Mammary epithelial cell (primary cell): ENCODE measurements at regions not wholly inside any gene's neighbourhood (a gene's known extent, or its start where the extent isn't known, plus 50 kb on each side); places are given as distances from the start of the nearest gene placed in this dataset.

Source experiments
- CTCF ChIP-seq, 2 donors: IDR thresholded peaks in 1 of 2; conservative IDR thresholded peaks in 1 of 2; 2 replicates each; pipeline ENCODE4 v1.5.1; 2011 to 2012; ENCODE audit warnings: inconsistent platforms in 2 of 2, low read length in 2 of 2, mild to moderate bottlenecking in 2 of 2, control low read depth in 1 of 2, low read depth in 1 of 2; ENCODE audit not compliant: insufficient read depth in 1 of 2; ENCODE audit errors: extremely low read depth in 1 of 2
- EZH2 ChIP-seq: IDR thresholded peaks from 2 replicates; pipeline ENCODE4 v1.6.1; 2012; ENCODE audit warnings: low read length, inconsistent platforms, borderline replicate concordance

- no peak for TF ChIP-seq CTCF (conservative IDR thresholded peaks at IDR 0.05 in 1 of 2, IDR thresholded peaks at IDR 0.05 in 1 of 2; ENCODE audit: extremely low read depth in 1 of 2, insufficient read depth in 1 of 2, low read depth in 1 of 2, low read length in 2 of 2)
- TF ChIP-seq EZH2, result no peak
Observed at GRCh38 chr3:168285506-168285905, 189.8 kb upstream of the GOLIM4 start.
